Renal pelvis (tissue), 1 donor: ENCODE measurements at regions not wholly inside any gene's neighbourhood (a gene's known extent, or its start where the extent isn't known, plus 50 kb on each side); places are given as distances from the start of the nearest gene placed in this dataset.

ENCODE experiments used
- DNase-seq: peaks from one replicate; pipeline ENCODE4 v3.0.0-alpha.2; 2013

DNA sequence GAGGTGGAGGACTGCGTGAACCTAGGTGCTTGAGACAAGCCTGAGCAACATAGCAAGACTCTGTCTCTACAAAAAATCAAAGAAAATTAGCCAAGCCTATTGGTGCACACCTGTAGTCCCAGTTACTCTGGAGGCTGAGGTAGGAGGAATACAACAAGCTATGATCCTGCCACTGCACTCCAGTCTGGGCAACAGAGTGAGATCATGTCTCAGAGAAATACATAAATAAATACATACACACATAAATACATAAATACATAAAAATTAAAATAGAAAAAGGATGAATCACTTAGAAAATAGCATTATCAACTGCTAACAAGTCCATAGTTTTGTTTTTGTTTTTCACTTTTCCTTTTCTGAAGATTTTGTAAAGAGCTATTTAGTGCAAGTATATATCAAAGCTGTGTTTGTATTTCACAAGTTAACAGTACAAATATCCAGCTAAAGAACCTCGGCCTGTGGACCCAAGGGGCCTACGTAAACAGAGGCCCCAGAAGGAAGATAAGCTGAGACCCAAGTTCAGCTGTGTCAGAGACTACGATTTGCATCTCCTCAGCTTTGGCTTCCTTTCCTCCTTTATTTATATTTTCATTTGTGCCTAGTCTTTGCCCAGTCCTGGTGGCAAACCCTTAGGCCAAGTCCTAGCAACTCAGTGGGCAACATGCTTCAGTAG is 67.1 kb upstream of the ROBO2 start:
- DNase-seq, result no peak

DNA sequence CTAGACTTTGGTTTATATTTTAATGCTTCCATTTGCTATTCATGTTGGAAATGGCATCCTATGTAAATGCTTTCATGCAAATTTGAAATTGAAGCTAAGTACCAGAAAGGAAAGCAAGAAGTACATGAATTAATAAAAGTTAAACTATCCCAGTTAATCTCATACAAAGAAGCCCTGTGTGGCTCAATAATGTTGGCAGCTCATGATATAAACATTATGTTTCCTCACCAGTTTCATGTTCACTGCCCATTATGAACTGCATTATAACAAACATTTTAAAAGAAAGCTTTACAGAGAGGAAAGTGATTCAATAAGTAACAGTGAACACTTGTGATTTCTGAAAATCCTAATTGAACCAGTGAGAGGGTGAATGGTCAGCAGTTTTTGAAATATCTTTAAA is 62.9 kb upstream of the ROBO2 start:
- no peak for DNase-seq

DNA sequence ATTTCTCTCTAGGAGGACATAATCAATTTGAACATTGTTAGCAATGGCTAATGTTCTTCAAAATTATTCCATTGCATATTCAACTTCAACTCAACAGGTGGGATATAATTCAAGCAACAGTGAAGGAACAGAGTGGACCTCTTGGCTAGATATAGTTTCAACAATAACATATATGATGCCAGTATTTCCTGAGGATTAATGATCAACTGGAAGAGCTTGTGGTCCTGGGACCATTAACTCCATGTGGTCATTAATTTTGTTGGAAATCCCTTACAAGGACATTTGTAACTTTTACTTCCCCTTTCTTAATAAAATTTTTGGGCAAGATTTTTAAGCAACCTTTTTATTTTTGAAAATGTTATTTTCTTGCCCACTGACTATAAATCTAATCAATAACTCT is 54.3 kb upstream of the ROBO2 start:
- DNase-seq, result peak; percentile 51

DNA sequence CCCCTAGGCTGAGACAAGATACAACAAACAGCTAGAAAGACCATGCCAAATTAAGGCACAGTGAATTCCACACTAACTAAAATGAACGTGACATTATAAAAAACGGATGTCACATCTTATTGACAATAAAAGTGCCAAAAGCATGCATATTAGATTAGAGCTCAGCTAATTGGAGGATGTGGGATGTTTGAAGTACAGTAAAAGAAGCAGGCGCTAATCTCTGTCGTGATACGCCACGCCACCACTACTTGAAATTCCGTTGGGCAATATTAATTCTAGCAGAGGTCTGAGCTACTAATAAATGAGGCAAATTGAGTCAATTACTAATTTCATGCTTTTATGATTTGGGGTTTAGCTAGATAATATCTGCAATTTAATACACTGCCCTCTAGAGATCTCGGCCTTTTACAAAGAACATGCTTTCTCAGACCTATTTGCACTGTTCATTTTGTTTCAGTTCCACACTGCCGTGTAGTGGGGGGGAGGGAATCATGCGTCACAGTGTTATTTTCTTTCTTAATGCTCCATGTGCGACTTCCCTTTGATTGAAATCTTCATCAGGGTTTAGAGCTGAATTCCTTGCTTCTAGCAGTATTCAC is 52.9 kb upstream of the ROBO2 start:
- peak; percentile 35 for DNase-seq
